ENCODE measurements at regions not wholly inside any gene's neighbourhood (a gene's known extent, or its start where the extent isn't known, plus 50 kb on each side); places are given as distances from the start of the nearest gene placed in this dataset.

DNA sequence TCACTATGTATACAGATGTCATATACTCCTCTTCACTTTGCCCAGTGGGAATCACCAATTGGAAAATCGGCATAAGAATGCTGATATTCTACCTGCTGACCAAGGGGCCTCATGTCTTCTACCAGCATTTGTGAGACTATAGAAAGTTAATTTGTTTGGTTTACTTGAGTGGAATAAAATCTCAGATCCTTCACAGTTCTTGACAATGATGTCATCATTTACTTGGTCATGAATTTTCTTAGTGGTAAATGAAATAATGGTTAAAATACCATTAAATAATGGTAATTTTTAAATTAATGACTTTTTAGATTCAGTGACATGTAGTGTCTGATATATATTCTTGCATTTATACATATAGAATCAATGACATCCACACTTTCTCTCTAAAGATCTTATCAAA is 1052.6 kb downstream of the ADGRL3 start:
- TF ChIP-seq, protein P1, sequence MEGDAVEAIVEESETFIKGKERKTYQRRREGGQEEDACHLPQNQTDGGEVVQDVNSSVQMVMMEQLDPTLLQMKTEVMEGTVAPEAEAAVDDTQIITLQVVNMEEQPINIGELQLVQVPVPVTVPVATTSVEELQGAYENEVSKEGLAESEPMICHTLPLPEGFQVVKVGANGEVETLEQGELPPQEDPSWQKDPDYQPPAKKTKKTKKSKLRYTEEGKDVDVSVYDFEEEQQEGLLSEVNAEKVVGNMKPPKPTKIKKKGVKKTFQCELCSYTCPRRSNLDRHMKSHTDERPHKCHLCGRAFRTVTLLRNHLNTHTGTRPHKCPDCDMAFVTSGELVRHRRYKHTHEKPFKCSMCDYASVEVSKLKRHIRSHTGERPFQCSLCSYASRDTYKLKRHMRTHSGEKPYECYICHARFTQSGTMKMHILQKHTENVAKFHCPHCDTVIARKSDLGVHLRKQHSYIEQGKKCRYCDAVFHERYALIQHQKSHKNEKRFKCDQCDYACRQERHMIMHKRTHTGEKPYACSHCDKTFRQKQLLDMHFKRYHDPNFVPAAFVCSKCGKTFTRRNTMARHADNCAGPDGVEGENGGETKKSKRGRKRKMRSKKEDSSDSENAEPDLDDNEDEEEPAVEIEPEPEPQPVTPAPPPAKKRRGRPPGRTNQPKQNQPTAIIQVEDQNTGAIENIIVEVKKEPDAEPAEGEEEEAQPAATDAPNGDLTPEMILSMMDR (IDR thresholded peaks at IDR 0.05) = no peak
- ATAC-seq (no peak), DNase-seq (no peak)
- H3K9me3 ChIP-seq = no peaks in the 10 kb centered on the region
- intact Hi-C loops (cut with DNase I, micrococcal nuclease) = no loop called here
- H3K4me3 ChIP-seq = no peak overlapping the region
- no peaks in the 10 kb centered on the region for H3K36me3 ChIP-seq (ENCODE audit: low read depth)
- H3K4me1 ChIP-seq (ENCODE audit: low read depth) = no peaks in the 10 kb centered on the region

GRCh38 chr4:62250100-62250499 is 1050.0 kb downstream of the ADGRL3 start:
- Histone ChIP-seq H3K4me1 (ENCODE audit: low read depth) (no peaks in the 10 kb centered on the region), H3K9me3 (no peaks in the 10 kb centered on the region), H3K4me3 (no peak overlapping the region), H3K36me3 (ENCODE audit: low read depth) (no peaks in the 10 kb centered on the region)
- TF ChIP-seq, protein P1 (IDR thresholded peaks at IDR 0.05) = no peak
- intact Hi-C loops (cut with DNase I, micrococcal nuclease) = no loop called here
- ATAC-seq (no peak), DNase-seq (no peak)

DNA sequence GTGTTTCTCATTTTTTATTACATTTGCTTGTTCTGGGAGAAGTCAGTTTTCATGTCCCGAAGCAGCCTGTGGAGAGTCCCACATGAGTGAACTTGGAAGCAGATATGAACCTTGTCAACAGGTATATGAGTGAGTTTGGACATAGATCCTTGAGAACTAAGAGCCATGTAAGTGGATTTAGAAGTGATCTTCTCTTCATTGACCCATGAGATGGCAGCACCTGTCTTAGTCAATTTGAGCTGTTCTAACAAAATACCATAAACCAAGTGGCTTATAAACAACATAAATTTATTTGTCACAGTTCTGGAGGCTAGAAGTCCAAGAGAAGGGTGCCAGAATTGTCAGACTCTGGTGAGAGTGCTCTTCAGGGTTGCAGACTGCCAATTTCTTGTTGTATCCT is 1043.8 kb downstream of the ADGRL3 start:
- no peaks in the 10 kb centered on the region for H3K9me3 ChIP-seq
- TF ChIP-seq, protein P1 (IDR thresholded peaks at IDR 0.05) = no peak
- no peaks in the 10 kb centered on the region for H3K4me1 ChIP-seq (ENCODE audit: low read depth)
- no peaks in the 10 kb centered on the region for H3K36me3 ChIP-seq (ENCODE audit: low read depth)
- no peak overlapping the region for H3K4me3 ChIP-seq
- intact Hi-C loops (cut with DNase I, micrococcal nuclease) = no loop called here
- ATAC-seq = no peak
- no peak for DNase-seq

- ATAC-seq (no peak), DNase-seq (no peak)
- intact Hi-C loops (cut with DNase I, micrococcal nuclease) = no loop called here
- Histone ChIP-seq H3K4me3 (no peak overlapping the region), H3K4me1 (ENCODE audit: low read depth) (no peaks in the 10 kb centered on the region), H3K9me3 (no peaks in the 10 kb centered on the region), H3K36me3 (ENCODE audit: low read depth) (no peaks in the 10 kb centered on the region)
- TF ChIP-seq, protein P1 (IDR thresholded peaks at IDR 0.05) = no peak
These were observed 1035.8 kb downstream of the ADGRL3 start for GRCh38 chr4:62235911-62236310.

DNA sequence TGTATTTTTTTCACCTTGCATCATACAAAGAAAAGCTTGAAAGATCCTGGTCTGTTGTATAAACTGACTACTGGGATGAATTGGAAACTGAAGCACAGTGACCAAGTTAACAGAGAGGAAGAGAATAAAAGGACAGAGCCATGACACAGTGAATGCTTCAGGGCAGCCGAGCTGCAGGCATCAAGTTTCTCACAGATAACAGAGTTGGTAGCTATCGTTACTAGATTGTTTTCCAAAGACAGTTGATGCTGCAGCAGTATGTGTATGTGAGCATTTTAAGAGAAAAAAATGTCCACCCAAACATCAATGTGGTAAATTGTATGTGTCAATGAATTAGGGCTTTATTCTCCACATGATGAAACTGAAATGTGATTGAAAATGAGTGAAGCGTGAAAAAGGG is 1032.7 kb downstream of the ADGRL3 start:
- ATAC-seq = no peak
- TF ChIP-seq, protein P1 (IDR thresholded peaks at IDR 0.05) = no peak
- no peak for DNase-seq

GRCh38 chr4:62231994-62232393 is 1031.9 kb downstream of the ADGRL3 start:
- ATAC-seq = no peak
- H3K9me3 ChIP-seq = no peaks in the 10 kb centered on the region
- no peak for DNase-seq
- H3K4me3 ChIP-seq = no peak overlapping the region
- TF ChIP-seq, protein P1 (IDR thresholded peaks at IDR 0.05) = no peak
- intact Hi-C loops (cut with DNase I, micrococcal nuclease) = no loop called here
- no peaks in the 10 kb centered on the region for H3K4me1 ChIP-seq (ENCODE audit: low read depth)
- H3K36me3 ChIP-seq (ENCODE audit: low read depth) = no peaks in the 10 kb centered on the region

More for the DNA sequence above, 1032.7 kb downstream of the ADGRL3 start:
- no peaks in the 10 kb centered on the region for H3K36me3 ChIP-seq (ENCODE audit: low read depth)
- H3K4me3 ChIP-seq = no peak overlapping the region
- intact Hi-C loops (cut with DNase I, micrococcal nuclease) = no loop called here
- no peaks in the 10 kb centered on the region for H3K9me3 ChIP-seq
- no peaks in the 10 kb centered on the region for H3K4me1 ChIP-seq (ENCODE audit: low read depth)
